ENCODE measurements at regions not wholly inside any gene's neighbourhood (a gene's known extent, or its start where the extent isn't known, plus 50 kb on each side); places are given as distances from the start of the nearest gene placed in this dataset.

GRCh38 chr4:134078230-134078914, 123.2 kb downstream of the PABPC4L start:
- no peak overlapping the region for H4K5ac ChIP-seq (ENCODE audit: low read depth, low read length)
- in situ Hi-C loops (cut with MboI; ENCODE audit: low sequenced_read_pairs) (no loop called here), intact Hi-C loops (cut with micrococcal nuclease) (no loop called here), dilution Hi-C loops (cut with HindIII; ENCODE audit: low sequenced_read_pairs, unreplicated experiment) (no loop called here)
- no CpG with 5 or more reads among the region's 11 CpGs for WGBS, 2 experiments (ENCODE audit: extremely low coverage in 2 of 2, insufficient read length in 1 of 2)
- H3K9ac ChIP-seq (ENCODE audit: low read depth, low read length) = no peak overlapping the region
- H4K91ac ChIP-seq (ENCODE audit: insufficient read depth, low read depth, low read length) = no peak overlapping the region
- H2BK120ac ChIP-seq (ENCODE audit: low read depth, low read length) = no peak overlapping the region
- H2BK15ac ChIP-seq (ENCODE audit: low read depth, low read length) = no peak overlapping the region
- H2AK5ac ChIP-seq (ENCODE audit: low read depth, low read length) = no peak overlapping the region
- no peak overlapping the region for H2AFZ ChIP-seq (replicated peaks; ENCODE audit: low read length, poor library complexity)
- ChIA-PET CTCF (no interaction called here), POLR2A (ENCODE audit: unreplicated experiment) (no interaction called here)
- no peak overlapping the region for H3K27ac ChIP-seq (ENCODE audit: insufficient read depth, low read length)
- no peak overlapping the region for H2AK9ac ChIP-seq (replicated peaks; ENCODE audit: low read depth, low read length, poor library complexity)
- no peak for DNase-seq
- H3K9me3 ChIP-seq (ENCODE audit: control insufficient read depth, insufficient read depth, low read length) = no peaks in the 10 kb centered on the region
- no peak for ATAC-seq (ENCODE audit: low read depth)
- no peaks in the 10 kb centered on the region for H3K79me1 ChIP-seq (ENCODE audit: low read depth in 1 of 2, low read length in 2 of 2)
- H2BK5ac ChIP-seq (ENCODE audit: low read depth, low read length, poor library complexity, severe bottlenecking) = no peak overlapping the region
- H3K56ac ChIP-seq (ENCODE audit: extremely low read depth, insufficient read depth, low read length) = no peak overlapping the region
- H3K23ac ChIP-seq (ENCODE audit: low read depth, low read length) = no peak overlapping the region
- H3K4me1 ChIP-seq (ENCODE audit: control insufficient read depth, insufficient read depth, low read length) = no peaks in the 10 kb centered on the region
- no peaks in the 10 kb centered on the region for H3K36me3 ChIP-seq (ENCODE audit: control insufficient read depth, insufficient read depth, low read length)
- no peak overlapping the region for H4K8ac ChIP-seq (ENCODE audit: low read depth in 2 of 2, low read length in 2 of 2)
- no peaks in the 10 kb centered on the region for H3K27me3 ChIP-seq (ENCODE audit: control insufficient read depth, insufficient read depth, low read length)
- BruUV-seq (replicated peaks) = no TSS peak
- no peak overlapping the region for H3K18ac ChIP-seq (ENCODE audit: low read depth, low read length)
- no peak for TF ChIP-seq MAFK (IDR thresholded peaks at IDR 0.05; ENCODE audit: low read depth, low read length)
- TF ChIP-seq RAD21 (IDR thresholded peaks at IDR 0.05; ENCODE audit: low read length) = no peak
- no peak for TF ChIP-seq CHD1 (IDR thresholded peaks at IDR 0.05; ENCODE audit: low read depth, low read length)
- no peak for TF ChIP-seq BHLHE40 (IDR thresholded peaks at IDR 0.05; ENCODE audit: low read depth, low read length)
- TF ChIP-seq POLR2A (IDR thresholded peaks at IDR 0.05; ENCODE audit: low read depth, low read length) = no peak
- TF ChIP-seq NFE2L2 (IDR thresholded peaks at IDR 0.05; ENCODE audit: low read depth, low read length) = no peak
- TF ChIP-seq ELK1 (IDR thresholded peaks at IDR 0.05; ENCODE audit: borderline replicate concordance, low read depth, low read length) = no peak
- no peaks in the 10 kb centered on the region for H4K20me1 ChIP-seq (ENCODE audit: insufficient read depth, low read length)
- H3K4me2 ChIP-seq (ENCODE audit: low read depth, low read length) = no peak overlapping the region
- H2BK20ac ChIP-seq (ENCODE audit: low read depth, low read length) = no peak overlapping the region
- H3K9me1 ChIP-seq (ENCODE audit: insufficient read depth, low read length) = no peaks in the 10 kb centered on the region
- H3K14ac ChIP-seq (replicated peaks; ENCODE audit: low read depth, low read length) = no peak overlapping the region
- no peak overlapping the region for H3K4ac ChIP-seq (ENCODE audit: low read depth, low read length)
- H3K4me3 ChIP-seq (ENCODE audit: insufficient read depth, low read depth, low read length) = no peak overlapping the region

All from IMR-90 (cell line).